BE2C (cell line): ENCODE measurements at regions not wholly inside any gene's neighbourhood (a gene's known extent, or its start where the extent isn't known, plus 50 kb on each side); places are given as distances from the start of the nearest gene placed in this dataset.

ENCODE experiments used
- DNase-seq: peaks from one replicate; pipeline ENCODE4 v3.0.0-alpha.2; 2020
- H3K27me3 ChIP-seq: fragments of 250-450 bp; sonication (Bioruptor Pico); 2 replicates; pipeline ENCODE4 v1.5.1; 2020; ENCODE audit warnings: mild to moderate bottlenecking
- H3K36me3 ChIP-seq: fragments of 250-450 bp; sonication (Bioruptor Pico); 2 replicates; pipeline ENCODE4 v1.5.1; 2020; ENCODE audit warnings: mild to moderate bottlenecking
- H3K4me1 ChIP-seq: fragments of 250-450 bp; sonication (Bioruptor Pico); 2 replicates; pipeline ENCODE4 v1.5.1; 2020
- H3K4me3 ChIP-seq: 2 replicates; pipeline ENCODE4 v1.5.1; 2011; ENCODE audit warnings: low read depth, low read length
- H3K9me3 ChIP-seq: fragments of 250-450 bp; sonication (Bioruptor Pico); 2 replicates; pipeline ENCODE4 v1.5.1; 2020
- CTCF ChIP-seq: IDR thresholded peaks from 2 replicates; pipeline ENCODE4 v1.5.1; 2012; ENCODE audit warnings: mild to moderate bottlenecking, low read depth, low read length

- Histone ChIP-seq H3K4me1 (no peaks in the 10 kb centered on the region), H3K4me3 (no peak overlapping the region), H3K36me3 (no peaks in the 10 kb centered on the region), H3K9me3 (no peaks in the 10 kb centered on the region), H3K27me3 (no peaks in the 10 kb centered on the region)
- TF ChIP-seq CTCF: no peak
- no peak for DNase-seq
Observed at GRCh38 chr5:6877986-6878828, 165.0 kb downstream of the TENT4A start.

GRCh38 chr5:6885581-6885980, 172.3 kb downstream of the TENT4A start:
- no peaks in the 10 kb centered on the region for H3K4me1 ChIP-seq
- no peak overlapping the region for H3K4me3 ChIP-seq
- no peak for TF ChIP-seq CTCF

GRCh38 chr5:6886866-6887265, 173.6 kb downstream of the TENT4A start:
- Histone ChIP-seq H3K36me3 (no peaks in the 10 kb centered on the region), H3K27me3 (peaks cover 2% of the 10 kb centered on the region; the same call in 1 of the 2 replicates), H3K4me3 (no peak overlapping the region), H3K9me3 (no peaks in the 10 kb centered on the region; the same call in 1 of the 2 replicates), H3K4me1 (no peaks in the 10 kb centered on the region)
- no peak for TF ChIP-seq CTCF
- DNase-seq: no peak

More at GRCh38 chr5:6885581-6885980, 172.3 kb downstream of the TENT4A start:
- Histone ChIP-seq H3K9me3 (no peaks in the 10 kb centered on the region; the same call in 1 of the 2 replicates), H3K36me3 (no peaks in the 10 kb centered on the region), H3K27me3 (no peaks in the 10 kb centered on the region)
- DNase-seq: no peak

- H3K27me3 ChIP-seq: peaks cover 5% of the 10 kb centered on the region; the same call in 1 of the 2 replicates
- H3K36me3 ChIP-seq: no peaks in the 10 kb centered on the region
- H3K4me1 ChIP-seq: no peaks in the 10 kb centered on the region
- DNase-seq: no peak
- no peak for TF ChIP-seq CTCF
- no peak overlapping the region for H3K4me3 ChIP-seq
- H3K9me3 ChIP-seq: no peaks in the 10 kb centered on the region; the same call in 1 of the 2 replicates
Observed at GRCh38 chr5:6889030-6889429, 175.8 kb downstream of the TENT4A start.

- H3K4me3 ChIP-seq: no peak overlapping the region
- DNase-seq: no peak
- TF ChIP-seq CTCF: no peak
- H3K27me3 ChIP-seq: no peaks in the 10 kb centered on the region
- H3K4me1 ChIP-seq: no peaks in the 10 kb centered on the region
- no peaks in the 10 kb centered on the region; the same call in 1 of the 2 replicates for H3K36me3 ChIP-seq
- H3K9me3 ChIP-seq: no peaks in the 10 kb centered on the region
Observed at GRCh38 chr5:6899221-6899620, 186.0 kb downstream of the TENT4A start.
